ENCODE measurements at regions not wholly inside any gene's neighbourhood (a gene's known extent, or its start where the extent isn't known, plus 50 kb on each side); places are given as distances from the start of the nearest gene placed in this dataset.
A peak's percentile ranks its signal among the peaks of the same experiment; 100 is the strongest.
"Not testable (repeated sequence)": the region's sequence is repeated elsewhere in the genome, so short reads cannot be mapped to it uniquely, and the experiment has no call there.

DNA sequence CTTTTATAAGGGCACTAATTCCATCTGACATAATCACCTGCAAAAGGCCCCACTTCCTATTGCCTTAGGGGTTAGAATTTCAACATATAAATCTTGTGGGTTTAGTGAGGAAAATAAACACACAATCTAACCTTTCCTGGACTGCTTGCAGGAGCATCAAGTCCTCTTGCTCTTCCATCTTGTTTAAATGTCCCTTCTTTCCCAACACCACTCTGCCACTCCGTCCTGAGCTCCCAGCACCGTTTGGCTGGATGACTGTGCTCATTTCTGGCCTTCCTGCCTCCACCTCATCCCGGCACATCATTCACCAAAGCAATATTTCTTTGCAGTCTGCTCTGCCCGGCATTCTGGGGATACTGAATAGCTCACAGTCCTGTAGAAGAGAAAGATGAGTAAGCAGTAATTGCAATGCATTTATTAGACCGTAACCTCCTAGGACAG is 247.8 kb downstream of the BCL2 start:
- peak; percentile 72 for DNase-seq (ENCODE audit: low spot score)

DNA sequence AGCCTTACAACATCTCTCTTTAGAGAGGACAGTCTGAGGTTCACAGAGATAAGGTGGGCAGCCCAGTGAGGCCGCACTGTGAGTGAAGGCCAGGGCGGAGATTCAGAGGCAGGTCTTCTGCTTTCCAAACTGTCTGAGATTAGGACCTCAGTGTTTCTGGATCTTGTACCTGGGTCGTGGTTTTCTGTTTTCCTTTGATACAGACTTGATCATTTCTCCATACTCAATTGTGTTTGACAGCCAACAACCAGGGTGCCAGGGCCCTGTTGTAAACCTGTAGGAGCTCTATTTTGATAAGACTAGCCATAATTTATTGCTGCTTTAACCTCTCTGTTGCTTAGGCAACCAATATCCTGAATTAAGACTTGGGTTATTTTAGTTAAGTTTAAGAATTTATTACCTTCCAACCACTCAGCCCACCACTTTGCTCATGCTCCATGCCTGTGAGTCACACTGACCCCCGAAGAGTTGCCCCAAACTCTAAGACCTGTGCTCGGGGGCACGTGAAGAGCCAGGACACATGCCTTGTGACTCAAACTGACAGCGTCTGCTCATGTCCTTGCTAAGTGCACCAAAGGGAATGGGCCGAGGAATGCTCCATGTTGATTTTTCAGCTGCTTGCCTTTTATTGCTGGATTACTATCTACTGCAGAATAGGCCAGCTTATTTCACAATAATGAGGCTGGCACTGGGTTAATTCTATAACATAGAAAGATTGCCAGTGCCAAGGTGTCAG is 248.6 kb downstream of the BCL2 start:
- DNase-seq (ENCODE audit: low spot score): no peak

DNA sequence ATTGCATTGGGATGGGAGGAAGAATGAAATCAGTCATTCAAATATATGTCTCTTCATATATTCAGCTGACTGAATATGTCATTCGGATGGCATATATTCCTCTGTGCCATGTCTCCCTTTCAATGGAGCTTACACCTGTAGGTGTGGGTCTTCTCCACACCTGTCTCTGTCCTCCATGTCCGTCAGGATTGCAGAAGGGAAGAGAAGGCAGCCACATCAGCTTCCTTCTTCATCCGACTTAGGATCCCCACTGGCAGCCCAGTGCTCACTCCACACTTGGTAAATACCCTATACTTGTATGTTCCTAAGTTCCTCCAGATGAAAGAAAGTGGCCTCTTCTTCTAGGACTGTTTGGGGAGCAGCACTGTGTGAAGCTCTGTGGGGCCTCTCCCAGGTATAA is 250.1 kb downstream of the BCL2 start:
- DNase-seq (ENCODE audit: low spot score): no peak

DNA sequence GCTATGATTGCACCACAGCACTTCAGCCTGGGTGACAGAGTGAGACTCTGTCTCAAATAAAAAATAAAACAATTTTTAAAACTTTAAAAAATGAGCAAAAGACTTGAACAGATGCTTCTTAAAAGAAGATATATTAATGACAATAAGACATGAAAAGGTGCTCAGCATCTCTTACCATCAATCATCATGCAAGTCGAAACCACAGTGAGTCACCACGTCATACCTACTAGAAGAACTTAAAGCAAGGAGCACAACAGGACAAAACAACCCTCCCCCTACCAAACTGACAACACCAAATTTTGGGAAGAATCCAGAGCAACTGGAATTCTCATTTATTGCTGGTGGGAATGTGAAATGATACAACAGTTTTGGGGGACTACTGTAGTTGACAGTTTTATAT is 251.6 kb downstream of the BCL2 start:
- peak; percentile 39 for DNase-seq (ENCODE audit: low spot score)

DNA sequence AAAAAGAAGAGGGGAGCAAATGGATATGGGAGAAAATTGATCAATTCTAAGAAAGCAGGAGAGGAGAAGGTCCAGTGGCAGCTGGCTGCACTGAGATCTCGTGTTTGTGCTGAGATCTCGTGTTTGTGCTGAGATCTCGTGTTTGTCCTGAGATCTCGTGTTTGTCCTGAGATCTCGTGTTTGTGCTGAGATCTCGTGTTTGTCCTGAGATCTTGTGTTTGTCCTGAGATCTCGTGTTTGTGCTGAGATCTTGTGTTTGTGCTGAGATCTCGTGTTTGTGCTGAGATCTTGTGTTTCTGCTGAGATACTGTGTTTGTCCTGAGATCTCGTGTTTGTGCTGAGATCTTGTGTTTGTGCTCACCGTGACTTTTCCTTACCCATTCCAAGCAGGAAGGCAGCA is 254.4 kb downstream of the BCL2 start:
- no peak for DNase-seq (ENCODE audit: low spot score)

DNA sequence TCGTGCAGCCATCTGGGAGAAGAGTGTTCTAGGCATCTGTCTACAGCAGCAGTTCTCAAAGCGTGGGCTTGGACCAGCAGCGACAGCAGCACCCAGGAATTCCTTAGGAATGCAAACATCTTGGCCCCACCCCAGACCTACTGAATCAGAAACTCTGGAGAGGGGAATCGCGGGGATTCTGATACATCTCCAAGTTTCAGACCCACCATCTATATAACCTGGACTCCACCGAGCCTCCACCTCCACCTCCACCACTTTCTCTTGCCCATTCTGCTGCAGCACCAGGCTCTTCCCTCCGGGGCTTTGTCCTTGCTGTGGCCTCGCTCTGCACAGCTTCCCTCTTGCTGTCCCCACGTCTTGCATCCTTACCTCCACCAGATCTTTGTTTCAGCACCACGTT is 256.4 kb downstream of the BCL2 start:
- DNase-seq (ENCODE audit: low spot score): peak; percentile 17

DNA sequence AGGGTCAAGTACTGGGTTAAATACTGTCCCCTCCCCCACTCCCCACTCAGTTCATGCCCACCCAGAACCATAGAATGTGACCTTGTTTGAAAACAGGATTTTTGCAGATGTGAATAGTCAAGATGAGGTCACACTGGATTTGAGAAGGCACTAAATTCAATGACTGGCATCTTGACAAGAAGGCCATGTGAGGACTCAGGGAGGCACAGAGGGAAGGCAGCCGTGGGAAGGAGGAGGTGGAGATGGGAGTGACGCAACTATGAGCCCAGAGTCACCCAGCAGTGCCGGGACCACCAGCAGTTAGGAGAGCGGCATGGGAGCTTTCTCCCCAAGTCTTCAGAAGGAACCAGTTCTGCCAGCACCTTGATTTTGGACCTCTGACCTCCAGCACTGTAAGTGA is 257.3 kb downstream of the BCL2 start:
- no peak for DNase-seq (ENCODE audit: low spot score)

DNA sequence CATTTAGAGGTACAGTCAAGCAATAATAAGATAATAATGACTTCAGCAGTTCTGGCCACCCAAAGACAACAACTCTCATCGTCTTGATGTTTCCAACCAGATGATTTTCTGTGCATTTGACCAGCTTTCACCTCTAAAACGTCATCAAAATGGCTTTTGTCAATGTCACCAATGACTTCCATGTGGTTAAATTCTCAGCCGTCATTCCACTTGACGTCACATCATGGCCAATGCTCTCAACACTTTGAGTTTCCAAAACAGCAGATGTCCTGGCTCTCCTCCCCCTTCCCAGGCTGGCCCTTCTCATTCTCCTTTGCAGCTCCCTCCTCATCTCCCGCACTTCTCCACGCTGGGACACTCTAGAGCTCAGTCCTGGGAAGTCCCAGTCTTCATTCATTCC is 258.3 kb downstream of the BCL2 start:
- DNase-seq (ENCODE audit: low spot score): no peak

DNA sequence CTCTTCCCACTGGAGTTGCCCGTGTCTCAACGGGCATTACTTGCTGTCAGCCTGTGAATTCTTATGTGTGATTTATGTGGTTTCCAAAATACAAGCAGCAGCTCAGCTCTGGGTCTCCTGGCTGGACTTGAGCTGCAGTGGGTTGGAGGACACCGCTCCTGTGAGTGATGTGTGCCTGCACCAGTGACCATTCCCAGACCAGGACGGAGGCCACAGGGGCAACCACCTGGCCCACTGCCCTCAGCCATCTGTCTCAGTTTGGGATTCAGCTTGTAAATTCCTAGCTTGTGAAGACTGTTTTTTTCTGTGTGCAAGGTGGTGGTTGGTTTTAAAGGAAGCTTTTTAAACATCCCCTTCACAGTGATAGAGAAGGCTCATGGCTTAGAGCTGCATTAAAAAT is 261.0 kb downstream of the BCL2 start:
- no peak for DNase-seq (ENCODE audit: low spot score)

DNA sequence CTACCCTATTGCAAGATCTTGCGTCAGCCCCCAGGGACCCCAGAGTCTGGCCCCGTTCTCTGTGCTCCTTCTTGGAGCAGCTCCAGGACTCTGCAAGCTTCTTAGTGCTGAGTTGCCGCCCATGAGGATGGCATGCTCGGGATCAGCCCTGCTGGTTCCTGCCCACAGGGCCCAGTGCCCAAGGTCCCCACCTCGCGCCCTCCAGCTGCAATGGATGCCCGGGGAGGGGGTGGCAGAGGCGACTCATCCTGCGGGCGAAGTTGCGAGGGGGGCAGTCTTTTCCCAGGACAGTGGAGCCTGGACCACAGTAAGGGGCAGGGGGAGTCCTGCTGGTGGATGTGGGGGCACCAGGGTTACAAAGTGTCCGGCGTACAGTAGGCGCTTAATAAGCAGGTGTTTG is 261.9 kb downstream of the BCL2 start:
- no peak for DNase-seq (ENCODE audit: low spot score)

DNA sequence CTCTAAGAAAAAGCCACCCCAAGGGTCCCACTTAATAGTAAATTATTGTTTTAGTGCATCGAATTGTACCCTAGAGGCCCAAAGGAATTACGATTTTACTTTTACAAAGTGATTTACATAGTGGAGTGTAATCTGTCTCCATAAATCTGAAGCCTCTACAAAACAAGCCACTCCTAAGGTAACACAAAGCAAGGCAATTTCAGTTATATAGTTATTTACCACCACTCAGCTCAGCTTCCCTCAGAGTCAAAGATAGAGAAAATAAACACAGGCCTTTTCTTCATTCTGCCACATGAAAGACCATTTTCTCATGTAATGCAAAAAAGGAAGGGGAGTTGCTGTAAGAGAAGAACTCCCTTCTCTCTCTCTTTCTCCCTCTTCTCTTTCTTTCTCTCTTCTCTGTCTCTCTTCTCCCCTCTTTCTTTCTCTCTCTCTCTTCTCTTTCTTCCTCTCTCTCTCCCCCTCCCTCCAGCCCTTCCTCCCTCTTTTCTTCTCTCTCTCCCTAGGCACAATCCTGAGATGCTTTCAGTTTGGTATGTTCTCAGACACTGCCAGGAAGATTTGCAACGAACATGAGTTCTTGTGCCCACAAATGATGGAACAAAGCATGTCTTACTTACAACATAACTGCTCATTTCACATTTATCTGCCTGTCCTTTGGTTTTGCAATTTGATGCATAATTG is 264.5 kb downstream of the BCL2 start:
- DNase-seq (ENCODE audit: low spot score): no peak

DNA sequence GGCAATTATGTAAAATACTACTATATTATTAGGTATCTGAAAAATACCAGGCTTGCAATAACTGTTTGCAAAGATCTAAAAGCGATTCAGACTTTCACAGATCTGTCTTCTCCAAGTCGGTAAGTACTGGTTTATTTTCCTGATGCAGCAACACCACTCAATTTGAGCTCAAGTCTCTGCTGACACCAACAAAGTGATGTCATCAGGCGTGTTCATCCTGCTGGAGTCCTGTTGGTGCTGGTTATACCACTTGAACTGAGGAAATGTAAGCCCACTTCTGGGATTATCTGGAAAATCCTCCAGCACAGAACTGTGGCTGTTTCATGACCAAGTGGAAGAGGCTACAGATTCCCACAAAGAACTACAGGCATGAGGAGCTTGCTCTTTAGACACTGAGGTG is 267.6 kb downstream of the BCL2 start:
- DNase-seq (ENCODE audit: low spot score): no peak

DNA sequence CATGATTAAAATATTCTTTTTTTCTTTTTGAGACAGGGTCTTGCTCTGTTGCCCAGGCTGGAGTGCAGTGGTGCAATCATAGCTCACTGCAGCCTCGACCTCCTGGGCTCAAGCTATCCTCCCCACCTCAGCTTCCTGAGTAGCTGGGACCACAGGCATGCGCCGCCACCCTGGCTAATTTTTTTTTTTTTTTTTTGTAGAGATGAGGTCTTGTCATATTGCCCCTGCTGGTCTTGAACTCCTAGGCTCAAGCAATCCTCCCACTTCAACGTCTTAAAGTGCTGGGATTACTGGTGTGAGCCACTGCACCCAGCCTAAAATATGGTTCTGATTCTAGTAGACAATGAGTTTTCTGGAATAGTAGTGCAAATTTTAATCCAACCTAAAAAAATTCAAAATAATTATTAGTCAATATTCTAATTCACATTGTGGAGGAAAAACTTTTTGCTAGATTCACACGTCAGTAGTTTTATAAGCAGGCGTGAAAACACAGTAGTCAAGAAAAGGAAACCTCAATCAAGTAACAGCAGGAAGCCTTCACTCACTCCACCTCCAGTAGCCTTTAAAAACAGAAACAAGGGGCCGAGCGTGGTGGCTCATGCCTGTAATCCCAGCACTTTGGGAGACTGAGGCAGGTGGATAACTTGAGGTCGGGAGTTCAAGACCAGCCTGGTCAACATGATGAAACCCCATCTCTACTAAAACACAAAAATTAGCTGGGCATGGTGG is 268.7 kb downstream of the BCL2 start:
- not testable (repeated sequence) for DNase-seq (ENCODE audit: low spot score)

DNA sequence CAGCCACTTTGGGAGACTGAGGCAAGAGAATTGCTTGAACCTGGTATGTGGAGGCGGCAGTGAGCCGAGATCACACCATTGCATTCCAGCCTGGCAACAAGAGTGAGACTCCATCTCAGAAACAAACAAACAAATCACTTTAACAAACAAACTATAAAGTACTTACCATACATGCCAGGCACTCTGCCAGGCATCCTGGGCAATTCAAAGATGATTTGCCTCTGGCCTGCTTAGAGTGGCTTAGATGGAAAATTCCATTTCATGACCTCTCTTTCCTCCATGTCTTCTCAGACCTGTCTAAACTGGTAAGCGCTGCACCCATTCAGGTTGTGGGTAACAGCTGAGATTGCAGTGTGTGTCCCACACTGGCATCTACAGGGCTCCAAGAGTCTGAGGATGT is 273.2 kb downstream of the BCL2 start:
- no peak for DNase-seq (ENCODE audit: low spot score)

DNA sequence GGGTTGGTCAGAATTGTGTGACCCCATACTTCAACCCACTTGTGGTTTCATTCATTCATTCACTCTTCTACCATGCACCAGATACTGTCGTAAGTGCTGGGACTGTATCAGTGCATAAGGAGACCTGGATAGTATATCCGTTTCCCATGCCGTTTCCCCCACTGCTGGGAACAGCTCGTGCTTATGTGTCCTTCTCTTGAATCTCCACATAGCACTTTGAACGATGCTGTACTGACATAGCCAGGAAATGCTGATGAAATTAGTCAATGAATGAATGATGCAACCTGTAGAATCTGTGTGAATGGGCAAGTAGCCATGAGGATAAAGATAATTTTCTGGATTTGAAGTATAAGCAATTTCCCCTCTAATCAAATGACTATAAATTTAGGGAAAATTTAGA is 276.1 kb downstream of the BCL2 start:
- DNase-seq (ENCODE audit: low spot score): peak; percentile 33

DNA sequence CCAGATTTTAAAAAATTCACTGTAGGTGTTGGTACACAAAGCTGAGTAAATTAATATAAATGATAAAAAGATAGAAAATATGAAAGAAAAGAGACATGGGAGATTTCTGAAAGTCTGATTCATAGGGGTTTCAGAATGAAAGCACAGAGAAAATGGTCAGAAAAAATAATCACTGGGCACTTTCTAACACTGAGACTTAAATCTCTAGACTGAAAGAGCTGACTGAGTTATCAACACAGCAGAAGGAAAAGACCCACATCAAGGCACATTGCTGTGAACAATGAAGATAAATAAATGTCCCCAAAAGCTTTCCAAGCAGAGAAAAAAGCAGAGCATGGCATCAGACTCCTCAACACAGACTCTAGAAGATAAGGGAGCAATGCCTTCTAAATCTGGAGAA is 277.2 kb downstream of the BCL2 start:
- DNase-seq (ENCODE audit: low spot score): no peak

DNA sequence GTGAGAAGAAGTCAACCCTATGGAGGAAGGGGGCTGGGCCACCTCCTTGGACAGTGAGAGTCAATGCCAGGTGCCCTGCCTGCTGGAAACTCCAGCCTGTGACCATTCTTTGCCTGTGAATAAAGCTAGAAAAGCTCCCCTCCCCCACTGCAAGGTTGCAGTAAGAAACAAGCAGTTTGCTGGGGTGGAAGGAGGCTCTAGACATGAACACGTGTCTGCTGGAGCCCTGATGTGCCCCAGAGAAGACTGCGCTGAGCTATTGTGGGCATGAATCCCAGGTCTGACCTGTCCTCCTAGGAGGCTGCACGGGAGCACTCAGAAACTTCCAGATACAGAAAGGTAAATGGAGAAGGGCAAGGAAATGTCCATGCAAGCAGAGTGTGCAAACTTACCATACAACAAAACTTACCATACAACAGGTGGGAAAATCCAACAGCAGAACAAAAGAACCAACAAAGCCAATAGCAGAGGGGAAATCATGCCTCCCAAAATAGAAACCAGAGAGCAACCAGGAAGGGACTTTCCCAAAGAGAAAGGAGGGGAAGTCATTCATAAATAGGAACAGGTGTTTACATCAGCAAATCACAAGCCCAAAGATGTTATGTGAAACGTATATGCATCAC is 278.7 kb downstream of the BCL2 start:
- peak; percentile 37 for DNase-seq (ENCODE audit: low spot score)

DNA sequence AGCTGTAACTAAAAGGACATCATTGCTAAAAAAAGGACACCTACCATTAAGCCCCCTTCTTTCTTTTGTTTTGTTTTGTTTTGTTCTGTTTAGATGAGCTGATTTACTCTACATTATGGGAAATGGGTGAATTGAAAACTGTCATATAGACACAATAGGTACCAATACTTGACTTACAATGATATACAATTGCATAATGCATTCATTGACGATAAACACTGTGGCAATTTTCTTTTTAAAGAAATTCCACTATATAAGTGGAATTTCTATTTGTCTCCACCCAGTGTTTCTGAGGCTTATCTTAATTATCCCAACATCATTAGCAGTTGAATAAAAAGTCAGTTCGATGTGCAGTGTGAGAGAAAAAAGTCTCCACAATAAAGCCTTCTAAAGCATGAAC is 282.1 kb downstream of the BCL2 start:
- DNase-seq (ENCODE audit: low spot score): no peak

DNA sequence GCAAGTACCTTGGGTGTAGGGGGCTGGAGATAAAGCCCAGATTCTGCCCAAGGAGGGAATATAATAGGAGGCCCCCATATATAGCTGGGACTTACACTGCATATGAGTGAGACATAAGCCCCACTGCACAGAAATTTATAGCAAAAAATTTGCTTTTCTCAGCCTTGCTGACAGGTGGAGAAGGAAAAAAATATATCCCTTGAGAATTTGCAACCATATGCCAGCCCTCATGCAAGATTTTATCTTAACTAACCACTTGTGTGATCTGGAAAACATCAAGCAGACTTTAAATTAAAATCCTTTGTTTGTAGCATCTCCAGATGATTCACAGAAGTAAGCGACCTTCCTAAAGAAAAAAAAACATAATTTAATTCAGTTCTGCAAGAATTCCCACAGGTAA is 288.2 kb downstream of the BCL2 start:
- no peak for DNase-seq (ENCODE audit: low spot score)

Measured in kidney tubule cell (primary cell).